HEK293 (cell line): ENCODE measurements at regions not wholly inside any gene's neighbourhood (a gene's known extent, or its start where the extent isn't known, plus 50 kb on each side); places are given as distances from the start of the nearest gene placed in this dataset.

Source experiments
- GLI4 ChIP-seq: fragments of 450-650 bp; formaldehyde crosslinking; IDR thresholded peaks from 2 replicates; pipeline ENCODE4 v1.5.1; 2016; ENCODE audit warnings: missing biosample characterization, missing genetic modification characterization
- ZBTB49 ChIP-seq: fragments of 450-650 bp; formaldehyde crosslinking; IDR thresholded peaks from 2 replicates; pipeline ENCODE4 v1.5.1; 2016; ENCODE audit warnings: missing biosample characterization, missing genetic modification characterization, low read depth
- ZNF501 ChIP-seq: fragments of 450-650 bp; formaldehyde crosslinking; IDR thresholded peaks from 2 replicates; pipeline ENCODE4 v1.5.1; 2016; ENCODE audit warnings: missing biosample characterization, missing genetic modification characterization
- ZNF645 ChIP-seq: fragments of 450-650 bp; formaldehyde crosslinking; IDR thresholded peaks from 2 replicates; pipeline ENCODE4; 2016; ENCODE audit warnings: missing biosample characterization, missing genetic modification characterization

GRCh38 chr20:48124960-48125359 is 339.7 kb upstream of the SULF2 start:
- TF ChIP-seq ZNF501 (tag by site-specific recombination) (no peak), ZBTB49 (tag by site-specific recombination) (no peak), GLI4 (no peak), ZNF645 (tag by site-specific recombination) (no peak)
